C4-2B (cell line): ENCODE measurements at regions not wholly inside any gene's neighbourhood (a gene's known extent, or its start where the extent isn't known, plus 50 kb on each side); places are given as distances from the start of the nearest gene placed in this dataset.

Experiments used
- H3K27ac ChIP-seq: fragments of 450-650 bp; 2 replicates; pipeline ENCODE4 v1.5.1; 2017
- CTCF ChIP-seq: fragments of 450-650 bp; conservative IDR thresholded peaks from 2 replicates; pipeline ENCODE4 v1.5.1; 2017; ENCODE audit warnings: mild to moderate bottlenecking
- ZFX ChIP-seq: fragments of 450-650 bp; IDR thresholded peaks from 2 replicates; pipeline ENCODE4 v1.6.1; 2017

GRCh38 chr18:67358947-67359346 is 157.6 kb downstream of the DSEL start:
- H3K27ac ChIP-seq = no peak overlapping the region
- TF ChIP-seq ZFX (no peak), CTCF (no peak)

- TF ChIP-seq CTCF (no peak), ZFX (no peak)
Observed at GRCh38 chr18:67354692-67355091, 161.8 kb downstream of the DSEL start.

GRCh38 chr18:67354091-67354490 is 162.4 kb downstream of the DSEL start:
- no peak overlapping the region for H3K27ac ChIP-seq
- no peak for TF ChIP-seq CTCF
- TF ChIP-seq ZFX = no peak

More at GRCh38 chr18:67354692-67355091, 161.8 kb downstream of the DSEL start:
- no peak overlapping the region for H3K27ac ChIP-seq

- no peak overlapping the region for H3K27ac ChIP-seq
- TF ChIP-seq ZFX = no peak
- no peak for TF ChIP-seq CTCF
Observed at GRCh38 chr18:67347438-67347837, 169.1 kb downstream of the DSEL start.

- TF ChIP-seq CTCF = no peak
- no peak for TF ChIP-seq ZFX
- no peak overlapping the region for H3K27ac ChIP-seq
Observed at GRCh38 chr18:67342159-67342558, 174.4 kb downstream of the DSEL start.

GRCh38 chr18:67337696-67338095 is 178.8 kb downstream of the DSEL start:
- TF ChIP-seq ZFX (no peak), CTCF (no peak)

GRCh38 chr18:67331857-67332256 is 184.7 kb downstream of the DSEL start:
- no peak overlapping the region for H3K27ac ChIP-seq
- TF ChIP-seq CTCF (no peak), ZFX (no peak)

More at GRCh38 chr18:67337696-67338095, 178.8 kb downstream of the DSEL start:
- no peak overlapping the region for H3K27ac ChIP-seq
